ENCODE measurements at regions not wholly inside any gene's neighbourhood (a gene's known extent, or its start where the extent isn't known, plus 50 kb on each side); places are given as distances from the start of the nearest gene placed in this dataset.
"Not testable (repeated sequence)": the region's sequence is repeated elsewhere in the genome, so short reads cannot be mapped to it uniquely, and the experiment has no call there.

DNA sequence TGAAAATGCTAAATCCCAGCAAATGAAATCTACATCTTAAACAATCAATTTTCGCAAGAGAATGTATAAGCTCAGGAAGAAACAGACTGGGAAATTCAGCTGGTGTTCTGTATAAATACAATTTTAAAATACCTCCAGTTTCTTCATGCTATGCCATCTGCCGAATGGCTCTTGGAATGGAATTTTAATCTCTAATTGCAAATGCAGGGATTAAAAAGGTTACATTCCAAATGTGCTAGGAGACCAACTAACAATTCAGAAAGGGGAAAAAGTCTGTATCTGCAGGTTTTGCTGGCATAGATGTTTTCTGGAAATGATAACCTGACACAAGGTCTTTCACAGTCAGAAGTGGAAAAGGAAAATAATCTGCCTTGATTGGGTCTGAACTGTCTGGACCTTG lies 379.7 kb downstream of the MAT2B start:
- DNase-seq (ENCODE audit: low spot score): no peak

DNA sequence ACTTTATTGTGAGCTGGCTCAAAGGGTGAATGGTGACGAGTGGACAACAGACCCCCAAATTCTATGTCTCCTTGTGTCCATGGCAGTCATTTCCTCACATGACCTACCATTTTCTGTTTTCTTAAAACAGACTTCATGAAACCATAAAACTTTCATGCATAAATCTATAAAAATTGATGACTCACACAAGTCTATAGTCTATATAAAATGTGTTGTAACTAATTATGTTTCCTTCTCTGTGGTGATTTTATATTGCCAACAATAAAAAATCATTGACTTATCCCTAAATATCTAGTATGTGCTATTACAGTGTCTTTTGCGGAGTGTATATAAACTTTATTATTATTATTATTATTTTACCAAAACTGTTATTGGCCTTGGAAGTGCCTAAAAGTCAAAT lies 382.4 kb downstream of the MAT2B start:
- DNase-seq (ENCODE audit: low spot score): no peak

DNA sequence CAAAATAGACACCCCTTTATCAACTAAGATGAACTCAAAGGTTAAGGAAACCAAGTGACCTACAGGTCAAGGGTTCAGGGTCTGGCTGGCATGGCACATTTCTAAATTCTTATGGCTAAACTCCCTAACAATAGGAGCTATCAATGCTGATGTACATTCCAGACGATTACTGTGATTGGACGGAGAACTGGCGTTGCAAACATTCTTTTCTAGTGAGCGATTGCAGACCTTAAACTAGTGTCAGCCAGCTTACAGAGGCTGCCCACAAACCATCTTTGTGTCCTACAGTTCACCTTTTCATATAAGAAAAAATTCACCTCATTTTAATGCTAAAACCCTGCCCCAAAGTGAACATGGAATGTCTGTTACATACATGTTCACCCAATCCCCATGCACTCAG lies 382.9 kb downstream of the MAT2B start:
- DNase-seq (ENCODE audit: low spot score): no peak

DNA sequence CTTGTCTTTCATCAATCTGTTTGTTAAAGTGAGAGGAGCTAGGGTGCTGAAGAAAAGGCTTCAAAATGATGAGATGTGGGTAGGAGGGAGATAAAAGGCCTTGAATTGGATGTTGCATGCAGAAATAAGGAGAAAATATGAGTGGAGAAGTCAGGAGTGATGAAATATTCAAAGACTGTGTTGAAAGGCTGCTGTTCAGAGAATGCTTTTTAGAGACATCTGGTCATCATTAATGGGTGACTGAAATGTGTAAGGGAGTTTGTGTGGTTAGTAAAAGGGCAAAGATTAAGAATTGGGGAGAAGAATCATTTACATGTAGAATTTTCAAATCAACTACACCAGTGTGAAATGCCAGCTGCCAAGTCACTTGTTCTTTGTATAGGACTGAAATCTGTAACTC lies 383.9 kb downstream of the MAT2B start:
- no peak for DNase-seq (ENCODE audit: low spot score)

DNA sequence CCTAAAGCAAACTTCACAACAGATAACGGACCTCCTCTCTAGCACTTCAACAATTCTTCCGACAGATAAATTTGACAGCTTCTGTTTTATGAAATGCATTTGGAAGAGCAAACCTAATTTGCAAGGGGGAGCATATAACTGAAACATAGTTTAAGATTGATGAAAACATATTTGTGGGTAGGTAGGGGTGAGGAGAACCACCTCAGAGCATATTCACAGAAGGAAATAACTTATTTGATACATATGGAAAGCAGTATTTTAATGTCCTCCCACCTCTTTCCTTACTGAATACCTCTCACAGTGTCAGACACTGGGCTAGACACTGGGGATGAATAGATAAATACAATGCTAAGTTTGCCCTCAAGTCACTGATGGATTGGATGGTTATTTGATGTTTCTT lies 384.8 kb downstream of the MAT2B start:
- DNase-seq (ENCODE audit: low spot score): no peak

DNA sequence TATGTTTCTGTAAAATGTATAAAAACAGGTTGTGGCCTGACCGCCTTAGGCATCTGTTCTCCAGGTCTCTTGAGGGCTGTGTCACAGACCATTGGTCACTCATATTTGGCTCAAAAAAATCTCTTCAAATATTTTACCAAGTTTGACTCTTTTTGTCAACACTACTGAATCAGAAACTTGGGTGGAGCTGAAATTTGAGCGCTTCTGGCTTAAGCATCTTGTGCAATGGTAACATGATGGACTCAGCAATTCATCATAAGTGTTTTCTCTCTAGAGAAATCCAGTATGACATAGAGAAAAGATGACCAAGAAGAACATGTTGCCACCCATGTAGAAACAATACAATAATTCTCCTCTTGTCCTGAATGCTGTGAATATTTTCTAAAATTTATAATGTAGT lies 387.9 kb downstream of the MAT2B start:
- DNase-seq (ENCODE audit: low spot score): no peak

DNA sequence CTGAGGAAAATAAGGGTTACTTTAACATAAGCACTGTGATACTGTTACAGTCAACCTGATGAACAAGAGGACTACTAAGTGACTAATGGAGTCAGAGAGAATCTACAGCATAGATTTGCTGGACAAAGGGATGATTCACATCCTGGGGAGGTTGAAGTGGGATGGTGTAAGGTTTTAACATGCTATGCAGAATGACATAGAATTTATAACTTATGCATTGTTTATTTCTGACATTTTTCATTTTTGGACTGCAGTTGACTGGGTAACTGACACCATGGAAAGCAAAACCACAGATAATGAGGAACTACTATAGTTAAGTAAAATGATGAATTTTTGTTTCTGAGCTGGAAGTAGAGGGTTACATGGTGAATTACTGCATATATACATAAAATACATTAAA lies 389.2 kb downstream of the MAT2B start:
- peak; percentile 84 for DNase-seq (ENCODE audit: low spot score)

DNA sequence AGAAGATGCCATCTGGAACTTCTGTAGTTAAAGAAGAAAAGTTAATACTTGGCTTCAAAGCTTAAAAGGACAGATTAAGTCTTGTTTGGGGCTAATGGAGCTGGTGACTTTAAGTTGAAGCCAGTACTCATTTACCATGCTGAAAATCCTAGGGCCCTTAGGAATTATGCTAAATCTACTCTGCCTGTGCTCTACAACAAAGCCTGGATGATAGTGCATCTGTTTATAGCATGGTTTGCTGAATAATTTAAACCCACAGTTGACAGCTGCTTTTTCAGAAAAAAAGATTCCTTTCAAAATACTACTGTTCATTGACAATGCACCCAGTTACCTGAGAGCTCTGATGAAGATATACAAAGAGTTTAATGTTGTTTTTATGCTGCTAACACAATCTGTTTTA lies 393.5 kb downstream of the MAT2B start:
- DNase-seq (ENCODE audit: low spot score): no peak

DNA sequence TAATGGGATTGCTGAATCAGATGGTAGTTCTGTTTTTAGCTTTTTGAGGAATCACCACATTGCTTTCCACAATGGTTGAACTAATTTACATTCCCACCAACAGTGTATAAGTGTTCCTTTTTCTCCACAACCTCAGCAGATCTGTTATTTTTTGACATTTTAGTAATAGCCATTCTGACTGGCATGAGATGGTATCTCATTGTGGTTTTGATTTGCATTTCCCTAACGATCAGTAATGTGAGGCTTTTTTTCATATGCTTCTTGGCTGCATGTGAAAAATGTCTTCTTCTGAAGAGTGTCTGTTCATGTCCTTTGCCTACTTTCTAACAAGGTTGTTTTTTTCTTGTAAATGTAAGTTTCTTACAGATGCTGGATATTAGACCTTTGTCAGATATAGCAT lies 402.4 kb downstream of the MAT2B start:
- not testable (repeated sequence) for DNase-seq (ENCODE audit: low spot score)

DNA sequence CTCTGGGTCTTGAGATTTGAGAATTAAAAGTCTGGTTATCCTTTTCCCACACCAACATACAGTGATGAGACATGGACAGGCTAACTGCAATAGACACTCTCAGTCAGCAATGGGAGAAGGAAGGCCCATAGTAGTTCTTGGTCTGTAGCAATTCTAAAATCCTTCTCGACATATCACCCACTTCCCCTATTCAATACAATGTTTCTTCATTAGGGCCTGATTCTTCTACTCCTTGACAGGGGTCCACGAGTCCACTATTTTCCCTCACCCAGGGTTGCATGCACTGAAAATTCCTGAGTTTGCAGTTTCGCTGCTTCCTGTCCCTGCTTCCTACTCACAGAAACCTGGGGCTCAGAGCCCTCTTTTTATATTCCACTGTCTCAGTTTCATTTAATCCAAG lies 402.8 kb downstream of the MAT2B start:
- DNase-seq (ENCODE audit: low spot score): no peak

DNA sequence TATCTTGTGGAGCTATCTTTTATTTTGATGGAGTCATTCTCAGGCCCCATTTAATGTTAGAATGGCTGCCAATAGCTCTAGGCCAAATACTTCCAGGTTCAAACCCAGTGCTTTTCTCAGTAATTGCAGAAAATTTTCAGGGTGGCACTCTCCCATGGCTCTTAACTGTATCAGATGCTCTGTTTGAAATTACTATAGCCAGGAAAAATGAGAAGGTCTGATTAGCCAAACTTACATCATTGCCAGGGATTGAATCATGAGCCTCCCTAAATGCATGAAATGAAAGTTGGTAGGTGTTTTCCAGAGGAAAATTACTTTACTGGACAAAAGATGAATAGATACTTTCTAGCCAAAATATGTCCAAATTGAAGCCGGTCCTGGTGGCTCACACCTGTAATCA lies 404.8 kb downstream of the MAT2B start:
- DNase-seq (ENCODE audit: low spot score): no peak

DNA sequence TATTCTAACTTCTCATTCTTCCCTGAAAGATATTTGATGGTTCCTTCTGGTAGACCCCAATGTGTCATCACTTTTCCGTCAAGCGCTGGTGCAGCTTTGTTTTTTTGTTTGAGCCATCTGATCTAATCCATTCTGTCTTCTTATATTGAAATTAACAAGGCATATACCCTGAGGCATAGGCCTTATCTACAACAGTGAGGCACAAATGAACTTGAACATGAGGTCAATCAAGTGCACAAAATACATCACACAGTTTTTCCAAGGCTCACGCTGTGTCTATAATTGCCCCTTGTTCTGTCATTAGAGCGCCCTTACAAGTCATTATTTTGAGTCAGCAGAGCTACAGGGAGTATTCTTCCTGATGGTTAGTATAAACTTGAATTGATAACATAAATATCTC lies 406.6 kb downstream of the MAT2B start:
- no peak for DNase-seq (ENCODE audit: low spot score)

DNA sequence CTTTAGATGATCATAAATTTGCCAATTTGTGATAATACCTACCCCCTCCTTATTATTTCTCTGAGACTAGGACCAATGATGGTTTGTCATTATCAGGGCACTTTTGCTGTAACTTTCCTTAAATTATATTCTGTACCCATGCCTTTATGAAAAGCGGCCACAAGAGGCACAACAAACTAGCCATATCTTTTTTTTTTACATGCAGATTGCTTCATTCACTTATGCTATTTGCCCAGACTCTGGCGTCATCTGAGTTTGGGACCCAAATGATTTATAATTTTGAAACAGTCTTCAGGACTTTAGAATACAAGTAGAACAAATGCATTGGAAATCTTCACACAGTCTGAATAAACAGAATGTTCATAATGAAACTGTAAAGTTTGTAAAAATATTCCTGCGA lies 408.1 kb downstream of the MAT2B start:
- no peak for DNase-seq (ENCODE audit: low spot score)

DNA sequence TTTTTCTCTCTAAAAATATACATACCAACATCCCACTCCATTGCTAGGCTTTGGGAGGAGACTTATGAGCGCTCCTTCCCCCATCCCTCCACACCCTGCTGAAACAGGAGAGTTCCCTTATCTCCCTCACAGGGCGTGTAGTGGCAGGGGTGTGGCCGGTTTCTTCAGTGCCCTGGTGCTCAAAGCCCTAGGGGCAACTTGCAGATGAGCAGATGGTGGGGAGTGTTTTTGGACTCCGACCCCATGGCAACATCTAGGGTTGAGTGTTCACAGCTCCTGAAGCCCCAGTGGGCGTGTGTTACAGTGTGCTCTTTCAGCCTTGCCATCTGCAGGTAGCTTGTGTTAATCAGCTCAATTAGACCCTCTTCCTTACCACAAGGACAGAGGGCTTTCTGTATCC lies 409.5 kb downstream of the MAT2B start:
- DNase-seq (ENCODE audit: low spot score): no peak

DNA sequence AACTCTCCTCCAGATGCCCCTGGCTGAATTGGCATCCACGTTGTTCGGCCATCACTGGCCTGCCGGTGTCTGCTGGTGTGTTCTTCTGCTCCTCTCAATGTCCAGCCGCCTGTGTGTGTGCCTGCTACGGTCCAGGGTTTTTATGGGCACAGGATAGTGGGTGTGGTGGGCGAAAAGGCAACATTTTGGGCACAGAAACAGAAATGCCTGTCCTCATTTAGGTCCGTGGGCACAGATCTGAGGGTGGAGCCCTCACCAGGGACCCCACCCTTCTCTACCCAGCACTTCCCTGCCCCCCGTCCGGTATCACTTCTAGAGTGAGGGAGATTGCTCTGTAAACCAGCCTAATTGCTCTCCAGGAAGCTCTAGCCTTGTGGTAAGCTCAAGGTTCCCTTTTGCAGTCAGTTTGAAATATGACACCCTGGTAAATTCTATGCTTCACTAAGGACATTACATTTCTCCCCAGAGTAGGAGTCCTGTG lies 410.1 kb downstream of the MAT2B start:
- no peak for DNase-seq (ENCODE audit: low spot score)

DNA sequence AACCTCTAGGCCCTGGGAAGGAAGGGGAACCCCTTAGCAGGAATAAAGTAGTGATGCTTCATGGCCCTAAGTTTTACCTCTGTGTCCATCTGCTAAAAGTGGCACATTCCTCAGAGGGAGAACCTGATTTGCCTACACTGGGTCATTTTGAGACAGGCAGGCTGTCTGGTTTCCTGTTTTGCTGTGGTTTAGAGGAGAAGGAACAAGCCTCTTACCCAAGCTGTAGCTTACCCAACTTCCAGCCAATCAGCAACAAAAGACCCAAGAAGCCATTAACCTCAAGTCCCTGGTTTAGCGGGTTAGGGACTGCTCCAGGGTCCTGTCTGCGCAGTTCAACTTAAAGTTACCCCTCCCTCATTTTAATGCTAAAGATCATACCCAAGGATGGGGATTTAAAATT lies 411.0 kb downstream of the MAT2B start:
- DNase-seq (ENCODE audit: low spot score): no peak

DNA sequence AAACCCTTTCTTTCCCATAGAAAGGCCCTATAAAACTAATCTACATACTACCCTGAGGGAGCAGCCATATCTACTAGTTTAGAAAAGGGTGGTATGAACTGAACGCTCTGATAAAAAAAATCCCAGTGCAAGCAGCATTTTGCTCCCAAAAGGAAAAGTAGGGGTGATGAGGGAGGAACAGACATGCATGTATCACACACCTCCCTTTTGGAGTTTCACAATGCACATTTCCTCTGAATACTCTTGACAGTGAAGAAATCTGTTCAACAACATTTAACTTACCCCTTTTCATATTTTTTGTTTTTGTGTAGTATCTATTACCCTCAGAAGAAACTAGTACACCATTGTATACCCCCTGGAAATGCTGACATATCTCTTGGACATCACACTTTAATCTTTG lies 411.4 kb downstream of the MAT2B start:
- DNase-seq (ENCODE audit: low spot score): no peak

DNA sequence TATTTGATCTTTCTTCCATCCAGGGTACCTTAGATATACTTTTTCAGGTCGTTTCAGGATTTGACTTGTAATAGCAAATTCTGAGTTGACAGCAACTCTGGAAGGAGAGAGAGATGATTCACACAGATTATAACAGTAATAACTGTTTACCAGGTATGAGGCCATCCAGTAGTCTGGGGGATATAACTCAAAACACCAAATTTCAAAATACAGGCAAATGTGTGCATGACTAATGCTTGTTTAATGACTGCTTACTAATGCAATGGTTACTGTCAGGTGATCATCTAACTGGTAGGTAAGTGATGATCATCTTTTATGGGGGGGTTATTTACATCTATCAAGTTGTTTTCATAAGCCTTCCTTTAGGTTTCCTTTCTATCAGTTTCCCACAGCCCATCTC lies 412.3 kb downstream of the MAT2B start:
- no peak for DNase-seq (ENCODE audit: low spot score)

DNA sequence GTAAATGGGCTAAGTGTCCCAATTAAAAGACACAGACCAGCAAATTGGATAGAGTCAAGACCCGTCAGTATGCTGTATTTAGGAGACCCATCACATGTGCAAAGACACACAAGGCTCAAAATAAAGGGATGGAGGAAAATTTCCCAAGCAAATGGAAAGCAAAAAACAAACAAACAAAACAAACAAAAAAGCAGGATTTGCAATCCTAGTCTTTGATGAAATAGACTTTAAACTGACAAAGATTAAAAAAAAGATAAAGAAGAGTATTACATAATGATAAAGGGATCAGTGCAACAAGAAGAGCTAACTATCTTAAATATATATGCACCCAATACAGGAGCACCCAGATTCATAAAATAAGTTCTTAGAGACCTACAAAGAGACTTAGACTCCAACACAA lies 429.6 kb downstream of the MAT2B start:
- not testable (repeated sequence) for DNase-seq (ENCODE audit: low spot score)

DNA sequence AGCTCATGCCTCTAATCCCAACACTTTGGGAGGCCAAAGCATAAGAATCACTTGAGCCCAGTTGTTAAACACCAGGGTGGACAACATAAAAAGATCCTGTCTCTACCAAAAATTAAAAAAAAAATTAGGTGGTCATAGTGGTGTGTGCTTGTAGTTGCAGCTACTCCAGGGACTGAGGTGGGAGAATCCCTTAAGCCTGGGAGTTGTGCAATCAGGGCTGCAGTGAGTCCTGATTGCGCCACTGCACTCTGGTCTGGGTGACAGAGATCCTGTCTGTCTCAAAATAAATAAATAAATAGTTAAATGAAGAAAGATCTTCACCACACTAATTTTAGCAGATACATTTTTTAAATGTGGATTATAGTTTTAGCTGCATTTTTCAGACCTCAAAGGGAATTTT lies 433.2 kb downstream of the MAT2B start:
- no peak for DNase-seq (ENCODE audit: low spot score)

DNA sequence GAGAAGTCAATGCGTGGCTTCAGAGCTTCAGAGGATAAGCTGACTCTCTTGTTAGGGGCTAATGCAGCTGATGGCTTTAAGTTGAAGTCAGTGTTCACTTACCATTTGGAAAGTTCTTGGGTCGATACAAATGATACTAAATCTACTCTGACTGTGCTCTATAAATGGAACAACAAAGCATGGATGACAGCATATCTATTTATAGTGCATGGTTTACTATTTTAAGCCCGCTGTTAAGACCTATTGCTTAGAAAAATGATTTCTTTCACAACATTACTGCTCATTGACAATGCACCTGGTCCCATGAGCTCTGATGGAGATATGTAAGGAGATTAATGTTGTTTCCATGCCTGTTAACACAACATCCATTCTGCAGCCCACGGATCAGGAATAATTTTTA lies 435.7 kb downstream of the MAT2B start:
- DNase-seq (ENCODE audit: low spot score): no peak

DNA sequence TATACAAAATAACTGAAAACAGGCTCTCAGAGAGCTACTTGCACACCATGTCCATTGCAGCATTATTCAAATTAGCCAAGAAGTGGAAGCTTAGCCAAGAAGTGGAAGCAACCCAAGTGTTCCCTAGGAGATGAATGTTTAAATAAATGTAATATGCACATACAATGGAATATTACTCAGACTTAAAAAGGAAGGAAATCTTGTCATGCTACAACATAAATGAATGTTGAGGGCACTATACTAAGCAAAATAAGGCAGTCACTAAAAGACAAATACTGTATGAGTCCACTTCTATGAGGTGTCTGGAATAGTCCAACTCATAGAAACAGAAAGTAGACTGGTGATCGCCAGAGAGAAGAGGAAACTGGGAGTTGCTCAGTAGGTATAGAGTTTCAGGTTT lies 438.1 kb downstream of the MAT2B start:
- peak; percentile 49 for DNase-seq (ENCODE audit: low spot score)

DNA sequence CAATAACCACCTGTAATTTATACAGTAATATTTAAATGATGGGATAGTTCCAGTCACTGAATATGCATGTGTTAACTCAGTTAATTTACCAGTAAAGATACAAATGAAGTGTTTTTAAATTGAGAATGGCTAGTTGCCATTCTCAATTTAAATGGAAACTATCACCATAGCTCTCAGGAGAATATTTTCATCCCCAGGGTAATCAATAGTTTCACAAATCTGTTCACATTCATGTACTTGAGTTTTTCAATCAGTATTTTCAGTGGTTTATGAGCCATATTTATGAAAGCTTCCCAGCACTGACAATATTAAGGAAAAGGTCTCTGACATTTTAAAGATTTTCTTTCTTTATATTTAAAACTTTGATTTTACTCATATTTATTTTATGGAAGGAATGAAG lies 439.3 kb downstream of the MAT2B start:
- no peak for DNase-seq (ENCODE audit: low spot score)

DNA sequence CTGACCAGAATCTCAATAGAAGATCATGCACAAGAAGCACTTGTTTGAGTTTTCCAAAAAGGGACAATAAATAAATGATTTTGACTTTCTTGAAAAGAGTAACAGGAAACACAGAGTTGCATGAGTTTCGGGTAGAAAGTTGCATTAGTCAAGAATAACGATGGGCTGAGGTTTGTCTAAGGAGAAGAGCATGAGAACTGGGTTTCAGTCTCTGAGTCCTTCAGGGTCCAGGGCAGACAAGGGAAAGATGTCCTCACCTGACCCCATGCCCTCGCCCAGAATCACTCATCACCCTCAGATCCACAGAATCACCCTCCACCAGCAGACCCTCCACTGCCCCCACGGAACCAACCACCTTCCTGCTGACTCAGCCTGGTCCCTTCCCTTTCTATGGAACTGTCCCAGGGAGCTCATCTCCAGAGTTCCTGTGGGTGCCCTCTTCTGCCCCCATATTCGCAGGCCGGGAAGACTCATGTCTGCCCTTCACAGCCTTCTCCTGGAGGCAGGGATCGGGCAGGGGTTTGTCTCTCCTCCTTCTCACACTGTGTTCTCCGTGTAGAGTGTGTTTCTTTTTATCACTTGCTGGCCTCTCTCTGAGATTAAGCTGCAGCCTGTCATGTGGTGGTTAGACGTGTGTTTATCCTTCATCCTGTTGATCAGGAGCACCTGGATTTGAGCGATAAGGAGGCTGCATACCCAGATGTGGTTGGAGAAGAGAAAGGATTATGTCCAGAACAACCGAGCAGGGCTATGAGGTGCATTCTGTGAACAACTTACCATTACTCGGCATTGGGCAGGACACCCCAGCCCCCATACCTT lies 442.6 kb downstream of the MAT2B start:
- no peak for DNase-seq (ENCODE audit: low spot score)
